Choroid plexus epithelial cell (primary cell): ENCODE measurements at regions not wholly inside any gene's neighbourhood (a gene's known extent, or its start where the extent isn't known, plus 50 kb on each side); places are given as distances from the start of the nearest gene placed in this dataset.
A peak's percentile ranks its signal among the peaks of the same experiment; 100 is the strongest.

ENCODE experiments used
- DNase-seq: peaks from one replicate; pipeline ENCODE4 v3.0.0-alpha.2; 2010; ENCODE audit warnings: low read depth
- H3K4me3 ChIP-seq: 2 replicates; pipeline ENCODE4 v1.5.1; 2011; ENCODE audit warnings: low read depth, mild to moderate bottlenecking, control low read depth, low read length, moderate library complexity
- TF ChIP-seq, protein P1 (sequence below): conservative IDR thresholded peaks from 2 replicates; pipeline ENCODE4 v1.5.1; 2011; ENCODE audit warnings: low read depth, mild to moderate bottlenecking, control low read depth, inconsistent platforms, low read length, moderate library complexity

DNA sequence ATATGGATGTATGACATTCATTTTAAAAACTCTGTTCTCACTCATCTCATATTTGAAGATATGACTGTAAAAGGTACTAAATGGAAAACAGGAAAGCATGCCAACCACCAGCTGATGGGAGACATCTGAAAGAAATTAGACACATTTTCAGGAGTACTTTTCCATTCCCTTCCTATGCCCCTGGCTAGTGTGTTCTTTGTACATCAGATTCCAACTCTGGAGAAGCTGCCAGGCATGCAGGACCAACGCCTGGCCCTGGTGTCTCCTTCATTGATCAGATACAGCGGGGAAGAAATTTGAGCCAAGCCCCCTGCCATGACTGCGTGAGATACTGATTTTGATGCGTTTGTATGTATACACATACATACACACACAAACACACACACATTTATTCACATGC lies 599.0 kb upstream of the SYT4 start:
- DNase-seq, result no peak
- TF ChIP-seq, protein P1, sequence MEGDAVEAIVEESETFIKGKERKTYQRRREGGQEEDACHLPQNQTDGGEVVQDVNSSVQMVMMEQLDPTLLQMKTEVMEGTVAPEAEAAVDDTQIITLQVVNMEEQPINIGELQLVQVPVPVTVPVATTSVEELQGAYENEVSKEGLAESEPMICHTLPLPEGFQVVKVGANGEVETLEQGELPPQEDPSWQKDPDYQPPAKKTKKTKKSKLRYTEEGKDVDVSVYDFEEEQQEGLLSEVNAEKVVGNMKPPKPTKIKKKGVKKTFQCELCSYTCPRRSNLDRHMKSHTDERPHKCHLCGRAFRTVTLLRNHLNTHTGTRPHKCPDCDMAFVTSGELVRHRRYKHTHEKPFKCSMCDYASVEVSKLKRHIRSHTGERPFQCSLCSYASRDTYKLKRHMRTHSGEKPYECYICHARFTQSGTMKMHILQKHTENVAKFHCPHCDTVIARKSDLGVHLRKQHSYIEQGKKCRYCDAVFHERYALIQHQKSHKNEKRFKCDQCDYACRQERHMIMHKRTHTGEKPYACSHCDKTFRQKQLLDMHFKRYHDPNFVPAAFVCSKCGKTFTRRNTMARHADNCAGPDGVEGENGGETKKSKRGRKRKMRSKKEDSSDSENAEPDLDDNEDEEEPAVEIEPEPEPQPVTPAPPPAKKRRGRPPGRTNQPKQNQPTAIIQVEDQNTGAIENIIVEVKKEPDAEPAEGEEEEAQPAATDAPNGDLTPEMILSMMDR, result no peak
- H3K4me3 ChIP-seq, result no peak overlapping the region

GRCh38 chr18:43876748-43877147 lies 599.5 kb upstream of the SYT4 start:
- no peak overlapping the region for H3K4me3 ChIP-seq
- TF ChIP-seq, protein P1, result no peak
- DNase-seq, result peak; percentile 46

GRCh38 chr18:43877616-43878321 lies 600.5 kb upstream of the SYT4 start:
- no peak overlapping the region for H3K4me3 ChIP-seq
- DNase-seq, result no peak
- TF ChIP-seq, protein P1, result no peak

DNA sequence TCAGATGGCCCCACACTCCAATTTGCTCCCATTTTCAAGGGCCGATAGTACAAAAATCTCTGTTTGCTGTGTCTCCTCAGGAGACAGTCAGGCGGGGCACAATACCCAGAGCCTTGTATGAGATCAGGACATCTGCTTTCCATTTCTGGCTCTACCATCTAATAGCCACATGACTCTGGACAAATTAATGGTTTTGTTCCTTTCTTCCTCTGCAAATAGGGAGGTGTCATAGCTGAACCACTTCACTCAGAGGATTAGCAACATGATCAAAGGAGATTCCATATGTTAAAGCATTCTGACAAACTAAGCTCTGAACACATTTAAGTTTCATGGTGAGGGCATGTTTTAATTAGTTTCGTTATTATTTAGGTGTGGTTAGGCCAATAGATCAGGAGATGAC lies 602.1 kb upstream of the SYT4 start:
- no peak for DNase-seq
- no peak overlapping the region for H3K4me3 ChIP-seq
- TF ChIP-seq, protein P1, result no peak

DNA sequence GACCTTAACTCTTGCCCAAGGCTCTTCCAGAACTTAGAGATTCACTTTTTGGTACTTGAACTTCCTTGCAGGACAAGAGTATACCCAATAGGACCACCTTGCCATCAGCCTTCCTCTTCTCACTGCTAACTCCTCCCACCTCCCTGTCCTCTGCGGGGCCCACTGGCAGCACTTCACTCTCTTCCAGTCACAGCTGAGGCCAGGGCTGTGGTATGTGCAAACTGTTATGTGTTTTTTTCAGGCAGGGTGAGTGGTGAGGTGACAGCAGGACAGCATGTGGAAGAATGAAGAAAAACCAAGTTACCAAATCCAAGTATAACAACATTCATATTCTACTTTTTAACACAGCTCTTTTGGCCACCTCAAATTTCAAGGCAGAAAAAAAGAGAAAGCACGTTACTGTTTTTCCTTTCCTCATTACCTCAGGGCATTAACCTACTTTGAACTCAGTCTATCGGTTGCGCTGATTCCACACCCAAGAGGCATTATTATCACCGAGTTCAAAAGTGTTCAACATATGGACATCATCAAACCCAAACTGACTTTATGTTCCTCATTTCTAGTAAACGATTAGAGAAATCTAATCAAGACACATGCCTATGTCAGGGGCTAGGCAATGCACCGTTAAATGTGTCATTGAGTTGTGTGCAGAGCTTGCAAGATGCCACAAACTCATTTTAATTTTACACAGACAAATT lies 605.2 kb upstream of the SYT4 start:
- H3K4me3 ChIP-seq, result no peak overlapping the region
- DNase-seq, result peak; percentile 23
- TF ChIP-seq, protein P1, result no peak

DNA sequence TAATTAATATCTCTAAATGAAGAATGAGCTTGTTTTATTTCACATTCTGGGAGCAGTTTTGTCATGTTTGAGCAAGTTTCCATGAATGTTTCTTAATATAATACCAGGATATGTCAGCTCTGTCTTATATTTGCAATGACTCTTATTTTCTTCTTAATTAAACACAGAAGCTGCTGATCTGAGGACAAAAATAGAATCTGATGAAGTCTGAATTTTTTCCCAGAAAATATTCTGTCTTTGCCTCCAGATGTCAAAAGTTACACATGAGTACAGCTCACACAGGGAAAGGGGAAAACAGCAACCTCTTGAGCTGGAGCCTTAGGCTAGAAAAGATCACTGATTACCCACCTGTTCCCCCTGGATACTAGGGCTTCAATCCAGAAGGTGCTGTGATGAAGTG lies 606.6 kb upstream of the SYT4 start:
- no peak overlapping the region for H3K4me3 ChIP-seq
- TF ChIP-seq, protein P1, result no peak
- no peak for DNase-seq

DNA sequence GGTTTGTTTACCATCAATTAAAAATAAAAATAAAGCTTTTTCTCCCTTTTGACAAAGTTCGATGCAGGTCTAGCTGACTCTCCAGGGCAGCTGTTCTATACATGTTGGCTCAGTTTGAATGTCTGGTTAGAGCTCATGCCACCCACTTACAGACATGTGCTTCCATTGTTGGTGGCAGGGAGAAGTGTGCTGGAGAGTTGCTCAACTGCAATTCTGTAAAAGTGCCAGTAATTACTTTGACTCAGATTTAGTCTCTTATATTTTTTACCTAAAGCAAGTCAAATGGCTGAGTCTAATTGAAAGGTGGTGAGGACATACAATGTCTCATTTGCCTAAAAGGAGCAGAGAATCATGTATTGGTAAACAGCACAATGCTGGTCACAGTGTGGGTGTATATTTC lies 609.1 kb upstream of the SYT4 start:
- no peak overlapping the region for H3K4me3 ChIP-seq
- TF ChIP-seq, protein P1, result no peak
- DNase-seq, result no peak
